ENCODE measurements at regions not wholly inside any gene's neighbourhood (a gene's known extent, or its start where the extent isn't known, plus 50 kb on each side); places are given as distances from the start of the nearest gene placed in this dataset.

DNA sequence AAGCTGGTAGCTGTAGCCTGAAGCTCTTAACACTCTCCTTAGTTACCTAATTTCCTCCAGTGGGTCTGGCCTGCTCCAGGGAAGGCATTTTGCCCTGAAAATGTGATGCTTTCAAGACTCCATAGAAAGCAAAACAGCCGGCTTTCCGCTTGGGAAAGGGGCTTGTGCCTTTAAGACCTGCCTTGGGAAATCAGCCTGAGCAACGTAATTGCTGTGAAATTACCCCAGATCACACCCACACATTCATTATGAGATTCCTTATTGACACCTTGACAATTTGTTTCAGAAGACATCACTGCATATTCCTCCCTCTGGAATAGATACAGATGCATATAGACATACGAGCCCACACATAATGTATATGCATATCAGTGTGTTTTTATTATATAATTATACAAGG, 190.5 kb upstream of the SKOR2 start (continued):
- TF ChIP-seq REST (IDR thresholded peaks at IDR 0.05; ENCODE audit: unreplicated experiment), result no peak
- no peak for TF ChIP-seq CTCF (conservative IDR thresholded peaks at IDR 0.05; ENCODE audit: low read depth in 2 of 2)
- TF ChIP-seq ZNF114 (CRISPR knock-in tag; IDR thresholded peaks at IDR 0.05), result no peak
- TF ChIP-seq EZH2phosphoT487 (IDR thresholded peaks at IDR 0.05; ENCODE audit: unreplicated experiment), result no peak
- TF ChIP-seq CREB1 (CRISPR knock-in tag; IDR thresholded peaks at IDR 0.05; ENCODE audit: low read depth), result no peak

GRCh38 chr18:47438001-47438400, 186.5 kb upstream of the SKOR2 start:
- Histone ChIP-seq H3K4me2 (no peak overlapping the region), H3K27me3 (ENCODE audit: insufficient read depth) (no peaks in the 10 kb centered on the region), H3K27ac (ENCODE audit: low read depth) (no peak overlapping the region), H3K9me2 (ENCODE audit: insufficient read depth) (peaks cover 19% of the 10 kb centered on the region; the same call in 1 of the 2 replicates), H4K20me1 (replicated peaks; ENCODE audit: insufficient read depth) (no peaks in the 10 kb centered on the region), H3K36me3 (ENCODE audit: insufficient read depth) (no peaks in the 10 kb centered on the region), H3K4me3 (no peak overlapping the region), H3K4me1 (ENCODE audit: insufficient read depth) (no peaks in the 10 kb centered on the region), H3K79me2 (replicated peaks; ENCODE audit: insufficient read depth) (no peaks in the 10 kb centered on the region), H3F3A (replicated peaks; ENCODE audit: low read depth) (no peaks in the 10 kb centered on the region), H2AFZ (no peak overlapping the region; the same call in 1 of the 2 replicates)
- no peak for DNase-seq (ENCODE audit: low spot score)
- peaks cover 3% of the 10 kb centered on the region for H3K27me3 Mint-ChIP-seq (ENCODE audit: insufficient read depth, low read depth, poor library complexity)
- H3K4me1 Mint-ChIP-seq, result no peaks in the 10 kb centered on the region
- H3K27ac Mint-ChIP-seq, result no peak overlapping the region
- H3K4me3 Mint-ChIP-seq, result no peak overlapping the region
- TF ChIP-seq CTCF (conservative IDR thresholded peaks at IDR 0.05; ENCODE audit: low read depth in 2 of 2) (no peak), STAT1 (IDR thresholded peaks at IDR 0.05; ENCODE audit: unreplicated experiment) (no peak), ZNF114 (CRISPR knock-in tag; IDR thresholded peaks at IDR 0.05) (no peak), NANOG (IDR thresholded peaks at IDR 0.05; ENCODE audit: borderline replicate concordance) (no peak), ETS1 (IDR thresholded peaks at IDR 0.05) (no peak), ZNF331 (CRISPR knock-in tag; IDR thresholded peaks at IDR 0.05; ENCODE audit: low read depth) (no peak)
- H3K9me3 Mint-ChIP-seq, result no peaks in the 10 kb centered on the region
- ATAC-seq, result no peak
- H3K36me3 Mint-ChIP-seq (ENCODE audit: low read depth), result no peaks in the 10 kb centered on the region
